Activated CD8-positive, alpha-beta memory T cell treated with anti-CD3 and anti-CD28 coated beads, Interleukin-2, amount 10 ng/mL, durations not matched to agents 7 days and 5 days (primary cell): ENCODE measurements at regions not wholly inside any gene's neighbourhood (a gene's known extent, or its start where the extent isn't known, plus 50 kb on each side); places are given as distances from the start of the nearest gene placed in this dataset.

Experiments used
- ATAC-seq: fragments of 150-1000 bp; cut with Tn5 transposase; one replicate; pipeline ENCODE4 v1.10.0; 2021; ENCODE audit warnings: moderate library complexity
- CTCF ChIA-PET: fragments of 350-600 bp; sonication (Branson Sonifier 250); formaldehyde crosslinking; loops from one replicate; lab custom pipeline; 2021; ENCODE audit warnings: antibody characterized with exemption; lab: Charles Lee
- DNase-seq: peaks from one replicate; pipeline ENCODE4 v3.0.0-alpha.2; 2020
- H3K27ac Mint-ChIP-seq: one replicate; pipeline ENCODE4 v1.8.0; 2021; ENCODE audit warnings: mild to moderate bottlenecking, mixed read lengths
- H3K27me3 Mint-ChIP-seq: one replicate; pipeline ENCODE4 v1.8.0; 2021; ENCODE audit warnings: mixed read lengths
- H3K36me3 Mint-ChIP-seq: one replicate; pipeline ENCODE4 v1.8.0; 2021; ENCODE audit warnings: mild to moderate bottlenecking, mixed read lengths
- H3K4me1 Mint-ChIP-seq: one replicate; pipeline ENCODE4 v1.8.0; 2021; ENCODE audit warnings: mixed read lengths
- H3K4me3 Mint-ChIP-seq: one replicate; pipeline ENCODE4 v1.8.0; 2021; ENCODE audit warnings: mild to moderate bottlenecking, moderate library complexity, mixed read lengths
- H3K9me3 Mint-ChIP-seq: one replicate; pipeline ENCODE4 v1.8.0; 2022; ENCODE audit warnings: low read depth, mixed read lengths

- ATAC-seq, result no peak
- peaks cover 30% of the 10 kb centered on the region for H3K4me1 Mint-ChIP-seq
- peaks cover 2% of the 10 kb centered on the region for H3K36me3 Mint-ChIP-seq
- H3K27me3 Mint-ChIP-seq, result no peaks in the 10 kb centered on the region
- H3K4me3 Mint-ChIP-seq, result no peak overlapping the region
- H3K9me3 Mint-ChIP-seq, result no peaks in the 10 kb centered on the region
- CTCF ChIA-PET, result interaction anchor here (1.2 to 1.4 kb wide), 2 partner anchors 13 to 32 kb away, joined by 3 read pairs; no protein-coding TSS in a partner anchor
- no peak overlapping the region for H3K27ac Mint-ChIP-seq
- no peak for DNase-seq
Measured at GRCh38 chr1:8166406-8166805, 140.3 kb upstream of the ERRFI1 start.

DNA sequence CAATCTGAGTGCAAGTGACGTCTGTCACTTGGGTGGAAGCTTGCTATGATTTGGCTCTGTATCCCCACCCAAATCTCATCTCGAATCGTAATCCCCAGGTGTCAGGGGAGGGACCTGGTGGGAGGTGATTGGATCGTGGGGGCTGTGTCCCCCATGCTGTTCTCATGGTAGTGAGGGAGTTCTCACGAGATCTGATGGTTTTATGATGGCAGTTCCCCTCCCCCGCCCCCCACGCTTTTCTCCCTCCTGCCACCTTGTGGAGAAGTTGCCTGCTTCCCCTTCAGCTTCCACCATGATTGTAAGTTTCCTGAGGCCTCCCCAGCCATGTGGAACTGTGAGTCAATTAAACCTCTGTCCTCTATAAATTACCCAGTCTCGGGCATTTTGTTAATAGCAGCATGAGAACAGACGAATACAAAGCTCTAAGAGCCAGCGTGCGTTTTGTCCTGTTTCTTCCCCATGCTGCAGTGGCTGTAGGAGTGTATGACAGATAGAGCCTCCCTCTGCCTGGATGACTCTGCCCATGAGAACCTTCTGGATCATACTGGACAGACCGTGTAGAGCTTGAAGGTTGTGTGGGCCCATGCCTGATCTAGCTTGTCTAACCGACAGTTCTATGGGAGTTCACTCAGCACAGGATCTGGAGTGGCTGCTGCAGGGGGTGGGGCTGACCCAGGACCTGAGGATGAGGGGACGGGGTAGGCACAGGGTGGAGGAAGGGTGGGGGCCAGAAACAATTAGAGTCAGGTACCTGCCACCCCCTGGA lies 139.7 kb upstream of the ERRFI1 start:
- Mint-ChIP-seq H3K4me3 (no peak overlapping the region), H3K27me3 (no peaks in the 10 kb centered on the region), H3K4me1 (peaks cover 30% of the 10 kb centered on the region), H3K27ac (no peak overlapping the region), H3K9me3 (no peaks in the 10 kb centered on the region), H3K36me3 (peaks cover 2% of the 10 kb centered on the region)
- CTCF ChIA-PET, result interaction anchor here (0.6 to 1.4 kb wide), 6 partner anchors 11 to 83 kb away, joined by 3 read pairs; no protein-coding TSS in a partner anchor
- DNase-seq (no peak), ATAC-seq (no peak)

GRCh38 chr1:8164670-8165069 lies 138.6 kb upstream of the ERRFI1 start:
- Mint-ChIP-seq H3K4me3 (no peak overlapping the region), H3K4me1 (peaks cover 24% of the 10 kb centered on the region), H3K36me3 (peaks cover 3% of the 10 kb centered on the region), H3K27ac (no peak overlapping the region), H3K27me3 (no peaks in the 10 kb centered on the region), H3K9me3 (no peaks in the 10 kb centered on the region)
- DNase-seq, result no peak
- ATAC-seq, result no peak
- CTCF ChIA-PET, result no interaction called here

- H3K4me1 Mint-ChIP-seq, result peaks cover 17% of the 10 kb centered on the region
- CTCF ChIA-PET, result interaction anchor here (1.1 to 1.5 kb wide), 2 partner anchors 9 to 184 kb away, joined by 4 read pairs; no protein-coding TSS in a partner anchor
- no peaks in the 10 kb centered on the region for H3K27me3 Mint-ChIP-seq
- peaks cover 1% of the 10 kb centered on the region for H3K36me3 Mint-ChIP-seq
- no peaks in the 10 kb centered on the region for H3K9me3 Mint-ChIP-seq
- no peak overlapping the region for H3K4me3 Mint-ChIP-seq
- H3K27ac Mint-ChIP-seq, result no peak overlapping the region
- DNase-seq, result no peak
- ATAC-seq, result no peak
Measured at GRCh38 chr1:8163039-8163438, 136.9 kb upstream of the ERRFI1 start.

DNA sequence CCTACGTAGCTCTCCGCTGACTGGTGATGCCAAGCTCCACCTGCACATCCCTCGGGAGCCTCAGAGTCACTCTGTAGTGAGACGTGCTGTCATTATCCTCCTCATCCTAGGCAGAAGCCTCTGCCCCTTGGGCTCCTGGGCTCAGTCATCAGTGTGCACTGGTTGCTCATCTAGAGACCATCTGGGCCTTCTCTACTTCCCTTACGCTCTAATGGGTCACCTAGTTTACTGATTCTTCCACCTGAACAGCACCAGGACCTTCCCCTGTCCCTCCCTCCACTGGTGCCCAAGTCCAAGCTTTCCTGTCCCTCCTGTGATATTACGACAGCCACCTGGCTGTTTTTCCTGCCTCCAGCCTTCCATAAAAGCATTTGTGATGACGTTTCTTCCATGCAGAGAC lies 136.1 kb upstream of the ERRFI1 start:
- no peak overlapping the region for H3K4me3 Mint-ChIP-seq
- CTCF ChIA-PET, result interaction anchor here (1.5 kb wide), 1 partner anchor 9 kb away, joined by 4 read pairs; no protein-coding TSS in a partner anchor
- peaks cover 9% of the 10 kb centered on the region for H3K4me1 Mint-ChIP-seq
- no peak for ATAC-seq
- H3K9me3 Mint-ChIP-seq, result no peaks in the 10 kb centered on the region
- no peak overlapping the region for H3K27ac Mint-ChIP-seq
- peaks cover 1% of the 10 kb centered on the region for H3K36me3 Mint-ChIP-seq
- no peak for DNase-seq
- peaks cover under 1% of the 10 kb centered on the region for H3K27me3 Mint-ChIP-seq

GRCh38 chr1:8161546-8162105 lies 135.5 kb upstream of the ERRFI1 start:
- H3K36me3 Mint-ChIP-seq, result peaks cover 1% of the 10 kb centered on the region
- no peak for ATAC-seq
- H3K27ac Mint-ChIP-seq, result no peak overlapping the region
- DNase-seq, result no peak
- no peaks in the 10 kb centered on the region for H3K9me3 Mint-ChIP-seq
- H3K4me3 Mint-ChIP-seq, result no peak overlapping the region
- H3K4me1 Mint-ChIP-seq, result peaks cover 4% of the 10 kb centered on the region
- H3K27me3 Mint-ChIP-seq, result peaks cover 3% of the 10 kb centered on the region
- CTCF ChIA-PET, result no interaction called here

DNA sequence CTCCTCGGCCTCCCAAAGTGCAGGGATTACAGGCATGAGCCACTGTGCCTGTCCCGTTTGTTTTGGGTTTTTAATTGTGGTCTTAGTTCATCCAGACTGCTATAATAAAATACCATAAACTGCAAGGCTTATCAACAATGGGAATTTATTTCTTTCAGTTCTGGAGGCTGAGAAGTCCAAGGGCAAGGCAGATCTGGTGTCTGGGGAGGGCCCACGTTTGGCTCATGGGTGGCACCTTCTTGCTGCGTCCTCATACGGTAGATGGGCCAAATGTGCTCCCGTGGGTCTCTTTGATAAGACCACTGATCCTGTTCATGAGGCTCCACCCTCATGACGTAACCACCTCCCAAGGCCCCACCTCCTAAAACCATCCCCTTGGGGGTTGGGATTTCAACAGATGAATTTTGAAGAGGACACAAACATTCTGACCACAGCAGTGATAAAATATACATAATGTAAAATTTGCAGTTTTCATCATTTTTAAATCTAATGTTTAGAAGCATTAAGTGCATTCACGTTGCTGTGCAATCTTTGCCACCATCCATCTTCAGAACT lies 133.4 kb upstream of the ERRFI1 start:
- peaks cover 1% of the 10 kb centered on the region for H3K36me3 Mint-ChIP-seq
- no peaks in the 10 kb centered on the region for H3K9me3 Mint-ChIP-seq
- no peak overlapping the region for H3K27ac Mint-ChIP-seq
- ATAC-seq (no peak), DNase-seq (no peak)
- no peak overlapping the region for H3K4me3 Mint-ChIP-seq
- H3K4me1 Mint-ChIP-seq, result peaks cover 3% of the 10 kb centered on the region
- CTCF ChIA-PET, result no interaction called here
- peaks cover 3% of the 10 kb centered on the region for H3K27me3 Mint-ChIP-seq

- no peak overlapping the region for H3K27ac Mint-ChIP-seq
- CTCF ChIA-PET, result no interaction called here
- peaks cover 3% of the 10 kb centered on the region for H3K4me1 Mint-ChIP-seq
Measured at GRCh38 chr1:8158995-8159394, 132.9 kb upstream of the ERRFI1 start.

GRCh38 chr1:8157765-8158164 lies 131.7 kb upstream of the ERRFI1 start:
- Mint-ChIP-seq H3K4me1 (peaks cover 13% of the 10 kb centered on the region), H3K36me3 (peaks cover 8% of the 10 kb centered on the region), H3K27ac (no peak overlapping the region), H3K4me3 (no peak overlapping the region), H3K9me3 (no peaks in the 10 kb centered on the region), H3K27me3 (peaks cover 3% of the 10 kb centered on the region)
- CTCF ChIA-PET, result no interaction called here
- DNase-seq (no peak), ATAC-seq (no peak)

More at GRCh38 chr1:8158995-8159394, 132.9 kb upstream of the ERRFI1 start:
- no peaks in the 10 kb centered on the region for H3K9me3 Mint-ChIP-seq
- DNase-seq (no peak), ATAC-seq (no peak)
- H3K36me3 Mint-ChIP-seq, result peaks cover 1% of the 10 kb centered on the region
- H3K4me3 Mint-ChIP-seq, result no peak overlapping the region
- peaks cover 3% of the 10 kb centered on the region for H3K27me3 Mint-ChIP-seq

- no peak for ATAC-seq
- CTCF ChIA-PET, result interaction anchor here (1.1 to 1.2 kb wide), 2 partner anchors 14 kb away, joined by 3 to 6 read pairs; no protein-coding TSS in a partner anchor
- no peak overlapping the region for H3K27ac Mint-ChIP-seq
- no peak overlapping the region for H3K4me3 Mint-ChIP-seq
- peaks cover 12% of the 10 kb centered on the region for H3K36me3 Mint-ChIP-seq
- peaks cover 30% of the 10 kb centered on the region for H3K4me1 Mint-ChIP-seq
- no peak for DNase-seq
- peaks cover 3% of the 10 kb centered on the region for H3K27me3 Mint-ChIP-seq
- no peaks in the 10 kb centered on the region for H3K9me3 Mint-ChIP-seq
Measured at GRCh38 chr1:8155528-8156186, 129.5 kb upstream of the ERRFI1 start.

GRCh38 chr1:8154621-8155052 lies 128.5 kb upstream of the ERRFI1 start:
- no peaks in the 10 kb centered on the region for H3K9me3 Mint-ChIP-seq
- ATAC-seq (no peak), DNase-seq (no peak)
- CTCF ChIA-PET, result interaction anchor here (0.7 to 1.6 kb wide), 4 partner anchors 11 to 24 kb away, joined by 3 to 6 read pairs (median 4); no protein-coding TSS in a partner anchor
- peaks cover 3% of the 10 kb centered on the region for H3K27me3 Mint-ChIP-seq
- H3K27ac Mint-ChIP-seq, result no peak overlapping the region
- peaks cover 13% of the 10 kb centered on the region for H3K36me3 Mint-ChIP-seq
- H3K4me1 Mint-ChIP-seq, result peaks cover 30% of the 10 kb centered on the region
- no peak overlapping the region for H3K4me3 Mint-ChIP-seq

- ATAC-seq (no peak), DNase-seq (no peak)
- CTCF ChIA-PET, result interaction anchor here (0.7 to 1.6 kb wide), 5 partner anchors 9 to 25 kb away, joined by 3 to 5 read pairs (median 3); no protein-coding TSS in a partner anchor
- H3K27me3 Mint-ChIP-seq, result peaks cover 3% of the 10 kb centered on the region
- H3K4me1 Mint-ChIP-seq, result peaks cover 31% of the 10 kb centered on the region
- no peak overlapping the region for H3K4me3 Mint-ChIP-seq
- peaks cover 13% of the 10 kb centered on the region for H3K36me3 Mint-ChIP-seq
- no peaks in the 10 kb centered on the region for H3K9me3 Mint-ChIP-seq
- no peak overlapping the region for H3K27ac Mint-ChIP-seq
Measured at GRCh38 chr1:8153961-8154360, 127.9 kb upstream of the ERRFI1 start.
